K562 (cell line): ENCODE measurements at regions not wholly inside any gene's neighbourhood (a gene's known extent, or its start where the extent isn't known, plus 50 kb on each side); places are given as distances from the start of the nearest gene placed in this dataset.
"Not testable (repeated sequence)": the region's sequence is repeated elsewhere in the genome, so short reads cannot be mapped to it uniquely, and the experiment has no call there.

Source experiments
- ATAC-seq: fragments of 200-7000 bp; cut with Tn5 transposase; 3 replicates; pipeline ENCODE4 v1.9.1; 2020; ENCODE audit warnings: moderate library complexity
- BruUV-seq: library from RNA; stranded (reverse); fragments of 400-500 nt; replicated peaks from 2 replicates; lab custom pipeline; 2021; lab: Mats Ljungman, UMichigan
- CTCF ChIA-PET: fragments of 300-600 bp; formaldehyde crosslinking; extraction: SDS; loops from one replicate; lab custom pipeline; 2021; ENCODE audit warnings: low intra/inter-chr PET ratio; lab: Yijun Ruan, JAX
- POLR2A ChIA-PET: fragments of 300-600, 350-650 bp; sonication (Branson Sonifier 250); formaldehyde crosslinking; extraction: SDS; loops from one replicate; lab custom pipeline; 2021; ENCODE audit warnings: antibody characterized with exemption, inconsistent platforms; lab: Yijun Ruan, JAX
- DNase-seq, 4 experiments: peaks; one replicate each; pipeline versions ENCODE4 v3.0.0 to v3.0.0-alpha.2; 2011 to 2018; ENCODE audit warnings: low spot score in 3 of 4, mixed read lengths in 3 of 4; ENCODE audit errors: extremely low read depth in 1 of 4
- FAIRE-seq: peaks from 2 replicates; lab custom pipeline; 2011; peaks lifted over from hg19 to GRCh38; lab: Jason Lieb, UNC
- H2AFZ ChIP-seq: 2 replicates; pipeline ENCODE4 v1.6.0; 2011; ENCODE audit warnings: low read depth, low read length, control low read depth, inconsistent platforms
- H3K27ac ChIP-seq: fragments of 200-600 bp; 3 replicates; pipeline ENCODE4 v1.8.0; 2011; ENCODE audit warnings: low read depth, mild to moderate bottlenecking, control low read depth, inconsistent platforms, low read length, moderate library complexity, mixed read lengths; ENCODE audit errors: extremely low read depth
- H3K27me3 ChIP-seq, 2 experiments: fragments of 300-600 bp in 1 of 2; 2 replicates in 1 of 2; 3 replicates in 1 of 2; pipeline versions ENCODE4 v1.6.0 to v1.8.0; 2011; ENCODE audit warnings: inconsistent platforms in 2 of 2, low read length in 2 of 2, mild to moderate bottlenecking in 1 of 2, mixed read lengths in 1 of 2, moderate library complexity in 1 of 2; ENCODE audit not compliant: control insufficient read depth in 2 of 2, insufficient read depth in 2 of 2
- H3K36me3 ChIP-seq: fragments of 300-600 bp; 3 replicates; pipeline ENCODE4 v1.8.0; 2011; ENCODE audit warnings: mild to moderate bottlenecking, low read length, inconsistent platforms; ENCODE audit not compliant: control insufficient read depth, insufficient read depth
- H3K4me1 ChIP-seq, 2 experiments: fragments of 200-600 bp in 1 of 2; replicated peaks in 1 of 2; 2 replicates in 1 of 2; 3 replicates in 1 of 2; pipeline versions ENCODE4 v1.5.1 to v1.8.0; 2011; ENCODE audit warnings: inconsistent platforms in 2 of 2, low read length in 2 of 2, mild to moderate bottlenecking in 1 of 2, mixed read lengths in 1 of 2, moderate library complexity in 1 of 2; ENCODE audit not compliant: control insufficient read depth in 2 of 2, insufficient read depth in 2 of 2
- H3K4me2 ChIP-seq: 2 replicates; pipeline ENCODE4 v1.6.1; 2011; ENCODE audit warnings: low read length, control low read depth, inconsistent platforms, mixed read lengths; ENCODE audit not compliant: insufficient read depth
- H3K4me3 ChIP-seq: fragments of 200-600 bp; sonication (generic), shearing (Covaris generic); 2 replicates; pipeline ENCODE4 v1.5.1; 2016; ENCODE audit warnings: control low read depth, inconsistent platforms
- H3K79me2 ChIP-seq: fragments of 200-600 bp; 3 replicates; pipeline ENCODE4 v1.8.0; 2011; ENCODE audit warnings: low read length, inconsistent platforms; ENCODE audit not compliant: control insufficient read depth, insufficient read depth
- H3K9ac ChIP-seq, 2 experiments: 2 replicates each; pipeline versions ENCODE4 v1.6.0 to v1.6.1; 2011; ENCODE audit warnings: low read depth in 2 of 2, low read length in 2 of 2, control low read depth in 1 of 2, inconsistent platforms in 1 of 2, mild to moderate bottlenecking in 1 of 2, mixed read lengths in 1 of 2; ENCODE audit not compliant: insufficient read depth in 1 of 2
- H3K9me1 ChIP-seq: one replicate; pipeline ENCODE4 v1.6.0; 2011; ENCODE audit warnings: inconsistent platforms, mild to moderate bottlenecking, low read length, moderate library complexity; ENCODE audit not compliant: control insufficient read depth, insufficient read depth
- H3K9me3 ChIP-seq: replicated peaks from 2 replicates; pipeline ENCODE4 v1.5.1; 2011; ENCODE audit warnings: low read depth, low read length, inconsistent platforms; ENCODE audit not compliant: control insufficient read depth, insufficient read depth
- H4K20me1 ChIP-seq: replicated peaks from 2 replicates; pipeline ENCODE4 v1.6.1; 2011; ENCODE audit warnings: low read length, inconsistent platforms, mixed read lengths; ENCODE audit not compliant: control insufficient read depth, insufficient read depth
- ATF7 ChIP-seq: fragments of 450-650 bp; IDR thresholded peaks from 2 replicates; pipeline ENCODE4 v1.7.1; 2014; ENCODE audit warnings: mild to moderate bottlenecking, moderate library complexity
- RNF219 ChIP-seq: fragments of 250-450 bp; sonication (Bioruptor Pico); IDR thresholded peaks from 2 replicates; pipeline ENCODE4 v1.5.0; 2022; ENCODE audit warnings: mild to moderate bottlenecking
- ZBTB49 ChIP-seq: sonication (generic); formaldehyde crosslinking; IDR thresholded peaks from 2 replicates; pipeline ENCODE4 v1.8.0; 2022; ENCODE audit warnings: missing genetic modification reagents, mild to moderate bottlenecking, borderline replicate concordance
- ZNF398 ChIP-seq: fragments of 250-450 bp; sonication (Bioruptor Pico); IDR thresholded peaks from 2 replicates; pipeline ENCODE4 v1.8.0; 2021; ENCODE audit warnings: moderate library complexity, mild to moderate bottlenecking, inconsistent platforms
- WGBS: fragments of 100-300 bp; shearing (Covaris generic); methylation state at CpG from one replicate; pipeline ENCODE4 v1.1.6; 2016; ENCODE audit warnings: low coverage, mixed read lengths; ENCODE audit not compliant: insufficient coverage; ENCODE audit errors: missing lambda C conversion rate; 5-methylcytosine and 5-hydroxymethylcytosine counted together
- in situ Hi-C: fragments of 300-500 bp; cut with MboI; formaldehyde crosslinking; loops from 4 replicates; pipeline ENCODE4 v1.15.0; 2018; ENCODE audit warnings: inconsistent platforms, mixed read lengths
- intact Hi-C: fragments of 100-400 bp; cut with micrococcal nuclease; formaldehyde crosslinking; loops from 2 replicates; pipeline ENCODE4 v1.14.2; 2022

- TF ChIP-seq ZBTB49 (CRISPR knock-in tag) (no peak), ATF7 (no peak), RNF219 (no peak), ZNF398 (CRISPR knock-in tag) (no peak)
Measured at GRCh38 chr3:3927965-3928364, 128.7 kb downstream of the LRRN1 start (continued).

- ATAC-seq, H2AFZ ChIP-seq: not testable (repeated sequence)
- 1% methylated on average over 7 of the region's 8 CpGs for WGBS
Measured at GRCh38 chr3:3941380-3941779, 142.1 kb downstream of the LRRN1 start.

More at GRCh38 chr3:3941380-3941779, 142.1 kb downstream of the LRRN1 start:
- CTCF ChIA-PET, FAIRE-seq, H3K36me3 ChIP-seq, H3K4me2 ChIP-seq, H3K27me3 ChIP-seq, DNase-seq, H3K9me1 ChIP-seq, intact Hi-C loops, in situ Hi-C loops, POLR2A ChIA-PET, H3K4me1 ChIP-seq, H4K20me1 ChIP-seq, H3K27ac ChIP-seq, H3K9me3 ChIP-seq, H3K9ac ChIP-seq, BruUV-seq, H3K79me2 ChIP-seq, H3K4me3 ChIP-seq: not testable (repeated sequence)
